RWPE2 (cell line): ENCODE measurements at regions not wholly inside any gene's neighbourhood (a gene's known extent, or its start where the extent isn't known, plus 50 kb on each side); places are given as distances from the start of the nearest gene placed in this dataset.

Experiments
- ATAC-seq: fragments of 200-7000 bp; cut with Tn5 transposase; 3 replicates; pipeline ENCODE4 v1.9.1; 2021; ENCODE audit warnings: low read depth
- DNase-seq: peaks from one replicate; pipeline ENCODE4 v3.0.0-alpha.2; 2020; ENCODE audit warnings: low spot score
- H3K27ac ChIP-seq: fragments of 450-650 bp; 2 replicates; pipeline ENCODE4 v1.5.1; 2017; ENCODE audit warnings: mild to moderate bottlenecking; ENCODE audit not compliant: poor library complexity, severe bottlenecking
- H3K27me3 ChIP-seq: fragments of 250-450 bp; sonication (Bioruptor Pico); 2 replicates; pipeline ENCODE4 v1.5.1; 2021; ENCODE audit warnings: mild to moderate bottlenecking, moderate library complexity; ENCODE audit not compliant: insufficient read depth, poor library complexity, severe bottlenecking
- H3K36me3 ChIP-seq: fragments of 250-450 bp; sonication (Bioruptor Pico); 2 replicates; pipeline ENCODE4 v1.5.1; 2020; ENCODE audit warnings: low read depth, mild to moderate bottlenecking, moderate library complexity
- H3K4me1 ChIP-seq: fragments of 250-450 bp; sonication (Bioruptor Pico); 2 replicates; pipeline ENCODE4 v1.5.1; 2021; ENCODE audit warnings: mild to moderate bottlenecking, moderate library complexity; ENCODE audit not compliant: insufficient read depth, poor library complexity, severe bottlenecking
- H3K4me3 ChIP-seq: fragments of 250-450 bp; sonication (Bioruptor Pico); 2 replicates; pipeline ENCODE4 v1.5.1; 2021; ENCODE audit warnings: mild to moderate bottlenecking, moderate library complexity; ENCODE audit not compliant: severe bottlenecking
- H3K9me3 ChIP-seq: fragments of 250-450 bp; sonication (Bioruptor Pico); 2 replicates; pipeline ENCODE4 v1.5.1; 2021; ENCODE audit warnings: mild to moderate bottlenecking, moderate library complexity; ENCODE audit not compliant: severe bottlenecking
- TF ChIP-seq, protein P1 (sequence below): fragments of 450-650 bp; IDR thresholded peaks from one replicate; pipeline ENCODE4 v1.5.1; 2017; ENCODE audit warnings: mild to moderate bottlenecking, moderate library complexity; ENCODE audit not compliant: poor library complexity, severe bottlenecking

GRCh38 chr18:41761333-41762018 lies 193.6 kb upstream of the PIK3C3 start:
- DNase-seq (no peak), ATAC-seq (peak; percentile 97)
- Histone ChIP-seq H3K36me3 (no peaks in the 10 kb centered on the region), H3K4me3 (no peak overlapping the region), H3K27ac (peak overlapping the region; percentile 96), H3K27me3 (no peaks in the 10 kb centered on the region), H3K4me1 (peaks cover 23% of the 10 kb centered on the region), H3K9me3 (peaks cover 3% of the 10 kb centered on the region)
- TF ChIP-seq, protein P1, sequence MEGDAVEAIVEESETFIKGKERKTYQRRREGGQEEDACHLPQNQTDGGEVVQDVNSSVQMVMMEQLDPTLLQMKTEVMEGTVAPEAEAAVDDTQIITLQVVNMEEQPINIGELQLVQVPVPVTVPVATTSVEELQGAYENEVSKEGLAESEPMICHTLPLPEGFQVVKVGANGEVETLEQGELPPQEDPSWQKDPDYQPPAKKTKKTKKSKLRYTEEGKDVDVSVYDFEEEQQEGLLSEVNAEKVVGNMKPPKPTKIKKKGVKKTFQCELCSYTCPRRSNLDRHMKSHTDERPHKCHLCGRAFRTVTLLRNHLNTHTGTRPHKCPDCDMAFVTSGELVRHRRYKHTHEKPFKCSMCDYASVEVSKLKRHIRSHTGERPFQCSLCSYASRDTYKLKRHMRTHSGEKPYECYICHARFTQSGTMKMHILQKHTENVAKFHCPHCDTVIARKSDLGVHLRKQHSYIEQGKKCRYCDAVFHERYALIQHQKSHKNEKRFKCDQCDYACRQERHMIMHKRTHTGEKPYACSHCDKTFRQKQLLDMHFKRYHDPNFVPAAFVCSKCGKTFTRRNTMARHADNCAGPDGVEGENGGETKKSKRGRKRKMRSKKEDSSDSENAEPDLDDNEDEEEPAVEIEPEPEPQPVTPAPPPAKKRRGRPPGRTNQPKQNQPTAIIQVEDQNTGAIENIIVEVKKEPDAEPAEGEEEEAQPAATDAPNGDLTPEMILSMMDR, result no peak

DNA sequence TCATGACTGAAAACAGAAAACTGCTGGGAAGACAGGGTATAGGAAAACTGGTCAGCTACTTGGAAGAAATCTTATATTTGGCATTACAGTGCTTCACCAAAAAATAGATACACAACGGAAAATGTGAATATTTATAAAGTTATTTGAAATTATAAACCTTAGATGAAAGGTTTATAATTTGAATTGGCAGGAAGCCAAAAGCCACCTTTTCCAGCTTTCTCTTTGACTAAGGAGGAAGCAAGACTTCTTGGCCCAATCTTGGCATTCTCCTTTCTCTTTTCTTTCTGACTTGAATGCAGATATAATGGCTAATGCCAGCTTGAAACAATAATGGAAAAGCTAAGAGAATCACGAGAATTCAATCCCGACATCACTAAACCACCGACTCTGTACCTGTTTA lies 196.5 kb upstream of the PIK3C3 start:
- DNase-seq (no peak), ATAC-seq (no peak)
- Histone ChIP-seq H3K4me1 (peaks cover 30% of the 10 kb centered on the region), H3K27ac (no peak overlapping the region), H3K36me3 (no peaks in the 10 kb centered on the region), H3K4me3 (no peak overlapping the region), H3K27me3 (no peaks in the 10 kb centered on the region), H3K9me3 (peaks cover 3% of the 10 kb centered on the region)
- TF ChIP-seq, protein P1, result no peak

DNA sequence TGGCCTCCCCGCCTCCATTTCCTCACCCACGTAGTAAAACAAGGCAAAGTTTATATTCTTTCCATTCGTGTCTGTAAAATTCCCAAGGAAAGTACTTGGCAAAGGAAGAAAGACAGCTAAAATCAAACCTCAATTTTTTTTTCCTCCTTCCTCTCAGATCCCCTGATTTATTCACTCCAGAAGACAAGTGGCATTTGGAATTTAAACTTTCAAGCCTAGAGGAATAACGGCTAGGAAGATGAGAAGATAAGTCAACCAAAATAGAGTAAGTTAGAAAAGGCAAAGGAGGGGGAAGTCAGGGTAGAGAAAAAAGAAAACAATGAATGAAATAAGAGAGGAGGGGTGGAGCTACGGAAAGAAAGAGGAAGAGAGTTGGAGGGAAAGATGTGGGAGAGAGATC lies 198.9 kb upstream of the PIK3C3 start:
- no peak overlapping the region for H3K27ac ChIP-seq
- no peaks in the 10 kb centered on the region for H3K27me3 ChIP-seq
- H3K4me3 ChIP-seq, result no peak overlapping the region
- H3K4me1 ChIP-seq, result peaks cover 38% of the 10 kb centered on the region
- peaks cover 3% of the 10 kb centered on the region for H3K9me3 ChIP-seq
- DNase-seq (no peak), ATAC-seq (no peak)
- TF ChIP-seq, protein P1, result no peak
- no peaks in the 10 kb centered on the region for H3K36me3 ChIP-seq

DNA sequence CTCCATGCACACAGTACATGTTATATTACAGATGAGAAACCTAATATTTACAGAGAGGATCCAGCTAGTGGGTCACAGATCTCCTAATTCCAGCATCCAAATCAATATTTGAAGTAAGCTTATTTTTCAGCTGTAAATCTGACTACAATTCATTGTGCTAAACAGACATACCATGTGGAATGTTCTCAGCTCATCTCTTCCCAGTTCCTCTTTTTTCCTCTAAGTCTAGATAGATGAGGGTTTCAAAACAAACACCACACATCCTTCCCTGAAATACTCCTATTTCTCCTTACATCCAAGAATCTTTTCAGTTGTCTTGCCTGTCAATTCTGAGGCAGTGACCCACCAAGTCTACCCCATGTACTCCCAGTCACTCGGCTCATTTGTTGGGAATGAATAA lies 200.7 kb upstream of the PIK3C3 start:
- Histone ChIP-seq H3K9me3 (peaks cover 3% of the 10 kb centered on the region), H3K36me3 (no peaks in the 10 kb centered on the region), H3K4me3 (no peak overlapping the region), H3K4me1 (peaks cover 32% of the 10 kb centered on the region), H3K27me3 (no peaks in the 10 kb centered on the region), H3K27ac (peak overlapping the region; percentile 76)
- DNase-seq (no peak), ATAC-seq (no peak)
- TF ChIP-seq, protein P1, result no peak

DNA sequence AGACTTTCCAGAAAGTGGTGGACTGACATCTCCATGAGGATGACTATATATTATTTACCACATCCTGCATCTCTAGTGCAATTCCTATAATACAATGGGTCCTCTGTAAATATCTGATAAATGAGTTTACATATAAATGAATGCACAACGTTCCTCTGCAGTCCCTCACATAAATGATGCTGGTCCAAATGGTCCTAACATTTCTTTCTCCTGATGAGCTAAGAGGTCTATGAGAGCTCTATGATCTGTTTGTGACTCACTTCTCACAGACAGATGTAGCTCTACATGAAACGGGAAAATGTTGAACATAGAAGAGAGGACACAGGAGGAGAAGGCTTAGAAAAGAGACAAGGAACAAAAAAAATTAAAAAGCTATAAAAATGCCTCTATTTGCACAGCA lies 201.2 kb upstream of the PIK3C3 start:
- ATAC-seq (peak; percentile 63; the same call in 2 of the 3 replicates), DNase-seq (no peak)
- Histone ChIP-seq H3K4me1 (peaks cover 32% of the 10 kb centered on the region), H3K4me3 (no peak overlapping the region), H3K27ac (peak overlapping the region; percentile 76), H3K27me3 (no peaks in the 10 kb centered on the region), H3K9me3 (peaks cover under 1% of the 10 kb centered on the region), H3K36me3 (no peaks in the 10 kb centered on the region)
- TF ChIP-seq, protein P1, result no peak
